BJ (cell line): ENCODE measurements at regions not wholly inside any gene's neighbourhood (a gene's known extent, or its start where the extent isn't known, plus 50 kb on each side); places are given as distances from the start of the nearest gene placed in this dataset.

ENCODE experiments used
- CTCF ChIA-PET: fragments of 350-600 bp; formaldehyde crosslinking; extraction: SDS; loops from one replicate; lab custom pipeline; 2021; ENCODE audit warnings: antibody characterized with exemption, inconsistent platforms; lab: Yijun Ruan, JAX
- POLR2A ChIA-PET: fragments of 300-600 bp; sonication (Branson Sonifier 250); formaldehyde crosslinking; extraction: SDS; loops from one replicate; lab custom pipeline; 2021; ENCODE audit warnings: antibody characterized with exemption; lab: Charles Lee
- DNase-seq: peaks from one replicate; pipeline ENCODE4 v3.0.0-alpha.2; 2011; ENCODE audit warnings: low read depth
- H3K27me3 ChIP-seq: 2 replicates; pipeline ENCODE4 v1.6.0; 2011; ENCODE audit warnings: low read length; ENCODE audit not compliant: control insufficient read depth, insufficient read depth
- H3K36me3 ChIP-seq: 2 replicates; pipeline ENCODE4 v1.5.1; 2011; ENCODE audit warnings: low read length; ENCODE audit not compliant: control insufficient read depth, insufficient read depth
- H3K4me3 ChIP-seq: 2 replicates; pipeline ENCODE4 v1.5.1; 2011; ENCODE audit warnings: low read depth, mild to moderate bottlenecking, control low read depth, low read length
- TF ChIP-seq, protein P1 (sequence below): IDR thresholded peaks from 2 replicates; pipeline ENCODE4 v1.5.1; 2011; ENCODE audit warnings: low read depth, mild to moderate bottlenecking, control low read depth, inconsistent platforms, low read length, moderate library complexity; ENCODE audit not compliant: insufficient read depth

DNA sequence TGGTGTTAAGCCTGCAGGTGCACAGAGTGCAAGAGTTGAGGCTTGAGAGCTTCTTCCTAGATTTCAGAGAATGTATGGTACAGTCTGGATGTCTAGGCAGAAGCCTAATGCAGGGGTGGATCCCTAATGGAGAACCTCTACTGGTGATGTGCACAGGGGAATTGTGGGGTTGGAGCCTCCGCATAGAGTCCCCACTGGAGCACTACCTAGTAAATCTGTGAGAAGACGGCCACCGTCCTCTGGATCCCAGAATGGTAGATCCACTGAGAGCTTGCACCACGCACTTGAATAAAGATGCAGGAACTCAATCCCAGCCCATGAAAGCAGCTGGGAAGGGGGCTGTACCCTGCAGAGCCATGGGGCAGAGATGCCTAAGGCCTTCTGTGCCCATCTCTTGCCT is 699.4 kb upstream of the FAM174A start:
- no peak for DNase-seq
- Histone ChIP-seq H3K4me3 (no peak overlapping the region), H3K27me3 (no peaks in the 10 kb centered on the region), H3K36me3 (no peaks in the 10 kb centered on the region)
- TF ChIP-seq, protein P1, sequence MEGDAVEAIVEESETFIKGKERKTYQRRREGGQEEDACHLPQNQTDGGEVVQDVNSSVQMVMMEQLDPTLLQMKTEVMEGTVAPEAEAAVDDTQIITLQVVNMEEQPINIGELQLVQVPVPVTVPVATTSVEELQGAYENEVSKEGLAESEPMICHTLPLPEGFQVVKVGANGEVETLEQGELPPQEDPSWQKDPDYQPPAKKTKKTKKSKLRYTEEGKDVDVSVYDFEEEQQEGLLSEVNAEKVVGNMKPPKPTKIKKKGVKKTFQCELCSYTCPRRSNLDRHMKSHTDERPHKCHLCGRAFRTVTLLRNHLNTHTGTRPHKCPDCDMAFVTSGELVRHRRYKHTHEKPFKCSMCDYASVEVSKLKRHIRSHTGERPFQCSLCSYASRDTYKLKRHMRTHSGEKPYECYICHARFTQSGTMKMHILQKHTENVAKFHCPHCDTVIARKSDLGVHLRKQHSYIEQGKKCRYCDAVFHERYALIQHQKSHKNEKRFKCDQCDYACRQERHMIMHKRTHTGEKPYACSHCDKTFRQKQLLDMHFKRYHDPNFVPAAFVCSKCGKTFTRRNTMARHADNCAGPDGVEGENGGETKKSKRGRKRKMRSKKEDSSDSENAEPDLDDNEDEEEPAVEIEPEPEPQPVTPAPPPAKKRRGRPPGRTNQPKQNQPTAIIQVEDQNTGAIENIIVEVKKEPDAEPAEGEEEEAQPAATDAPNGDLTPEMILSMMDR = no peak
- CTCF ChIA-PET = no interaction called here
- POLR2A ChIA-PET = no interaction called here

DNA sequence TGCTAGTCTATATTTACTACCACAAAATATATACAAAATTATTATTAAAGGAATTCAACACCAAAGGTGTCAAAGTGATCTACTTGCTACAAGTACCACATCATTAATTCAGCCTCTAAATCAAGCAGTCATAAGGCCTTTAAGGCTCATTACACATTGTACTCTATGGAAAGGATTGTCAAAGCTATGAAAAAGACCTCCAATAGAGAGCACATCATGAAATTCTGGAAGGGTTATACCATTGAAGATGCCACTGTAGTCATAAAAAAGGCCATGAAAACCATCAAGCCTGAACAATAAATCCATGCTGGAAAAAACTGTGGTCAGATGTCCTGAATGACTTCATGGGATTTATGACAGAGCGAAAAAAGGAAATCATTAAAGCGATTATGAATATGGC is 708.0 kb upstream of the FAM174A start:
- no peak overlapping the region for H3K4me3 ChIP-seq
- TF ChIP-seq, protein P1 = no peak
- no peaks in the 10 kb centered on the region for H3K27me3 ChIP-seq
- H3K36me3 ChIP-seq = no peaks in the 10 kb centered on the region
- DNase-seq = no peak
- CTCF ChIA-PET = no interaction called here
- POLR2A ChIA-PET = no interaction called here

DNA sequence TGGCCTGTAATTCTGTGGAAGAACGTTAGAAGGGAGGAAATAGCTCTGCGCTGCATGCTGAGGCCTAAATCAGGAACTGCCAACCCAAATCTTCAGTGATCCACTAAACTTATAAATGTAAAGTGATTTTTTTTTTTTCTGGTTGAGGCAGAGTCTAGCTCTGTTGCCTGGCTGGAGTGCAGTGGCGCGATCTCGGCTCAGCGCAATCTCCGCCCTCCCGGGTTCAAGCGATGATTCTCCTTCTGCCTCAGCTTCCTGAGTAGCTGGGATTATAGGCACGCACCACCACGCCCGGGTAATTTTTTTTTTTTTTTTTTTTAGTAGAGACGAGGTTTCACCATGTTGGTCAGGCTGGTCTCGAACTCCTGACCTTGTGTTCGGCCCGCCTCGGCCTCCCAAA is 717.4 kb upstream of the FAM174A start:
- DNase-seq = no peak

DNA sequence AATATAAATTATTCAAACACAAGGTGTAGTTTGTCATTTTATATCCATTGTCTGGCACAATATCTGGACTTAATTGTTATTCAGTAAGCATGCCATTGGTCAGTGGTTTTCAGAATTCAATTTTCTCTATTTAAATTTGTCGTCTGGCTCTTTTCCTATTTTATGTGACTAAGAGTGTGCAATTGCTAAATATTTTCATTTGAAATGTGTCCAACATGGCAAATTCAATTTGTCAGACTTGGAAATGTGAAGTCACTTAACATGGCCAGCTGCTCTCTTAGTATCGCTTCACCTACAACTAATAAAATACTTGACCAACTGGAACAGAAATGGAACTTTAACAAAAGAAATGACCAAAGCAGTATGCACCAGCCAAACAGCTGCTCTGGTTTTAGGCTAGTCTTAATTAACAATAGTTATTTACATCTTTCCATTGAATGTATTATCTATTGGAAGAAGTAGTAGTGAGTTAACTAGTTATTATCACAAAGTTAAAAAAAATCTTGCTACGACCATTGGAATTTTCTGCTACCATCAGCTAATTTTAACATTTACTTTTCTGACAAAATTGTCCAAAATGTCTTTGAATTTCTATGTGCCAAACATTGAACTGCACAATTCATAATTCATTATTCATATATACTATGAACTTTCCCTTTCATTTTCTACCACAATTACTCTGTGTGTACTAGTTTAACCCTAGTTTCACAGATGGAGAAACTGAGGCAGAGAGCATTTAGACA is 720.7 kb upstream of the FAM174A start:
- Histone ChIP-seq H3K36me3 (no peaks in the 10 kb centered on the region), H3K4me3 (no peak overlapping the region), H3K27me3 (no peaks in the 10 kb centered on the region)
- ChIA-PET CTCF (no interaction called here), POLR2A (no interaction called here)
- DNase-seq = no peak
- TF ChIP-seq, protein P1 = no peak

More for the DNA sequence above, 717.4 kb upstream of the FAM174A start:
- CTCF ChIA-PET = no interaction called here
- Histone ChIP-seq H3K4me3 (no peak overlapping the region), H3K36me3 (no peaks in the 10 kb centered on the region), H3K27me3 (no peaks in the 10 kb centered on the region)
- TF ChIP-seq, protein P1 = no peak
- POLR2A ChIA-PET = no interaction called here

DNA sequence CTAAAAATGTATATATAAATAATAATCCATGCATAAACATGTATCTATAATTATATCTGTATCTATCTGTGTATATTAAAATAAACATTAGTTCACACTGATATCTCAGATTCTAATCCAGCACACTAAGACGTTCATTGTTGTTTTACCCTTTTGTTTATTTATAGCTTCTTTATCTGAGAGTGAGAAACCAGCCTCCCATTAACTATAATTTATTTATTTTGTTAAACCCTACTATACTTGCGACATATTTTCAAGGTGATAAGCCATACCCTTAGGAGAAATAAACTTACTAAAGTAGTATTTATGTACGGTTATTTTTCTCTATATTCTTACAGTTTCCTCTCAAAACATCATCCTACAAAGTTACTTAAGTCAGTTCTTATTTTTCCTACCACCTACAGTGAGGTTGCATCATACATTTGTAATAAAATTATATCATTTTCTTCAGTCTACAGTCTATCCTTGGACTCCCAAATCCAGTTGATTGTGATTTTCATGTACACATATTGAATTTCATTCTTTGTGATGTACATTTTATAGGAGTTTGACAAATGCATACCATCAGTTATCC is 726.4 kb upstream of the FAM174A start:
- no peaks in the 10 kb centered on the region for H3K36me3 ChIP-seq
- ChIA-PET POLR2A (no interaction called here), CTCF (no interaction called here)
- no peak for DNase-seq
- H3K4me3 ChIP-seq = no peak overlapping the region
- TF ChIP-seq, protein P1 = no peak
- no peaks in the 10 kb centered on the region for H3K27me3 ChIP-seq
